ENCODE measurements at regions not wholly inside any gene's neighbourhood (a gene's known extent, or its start where the extent isn't known, plus 50 kb on each side); places are given as distances from the start of the nearest gene placed in this dataset.

DNA sequence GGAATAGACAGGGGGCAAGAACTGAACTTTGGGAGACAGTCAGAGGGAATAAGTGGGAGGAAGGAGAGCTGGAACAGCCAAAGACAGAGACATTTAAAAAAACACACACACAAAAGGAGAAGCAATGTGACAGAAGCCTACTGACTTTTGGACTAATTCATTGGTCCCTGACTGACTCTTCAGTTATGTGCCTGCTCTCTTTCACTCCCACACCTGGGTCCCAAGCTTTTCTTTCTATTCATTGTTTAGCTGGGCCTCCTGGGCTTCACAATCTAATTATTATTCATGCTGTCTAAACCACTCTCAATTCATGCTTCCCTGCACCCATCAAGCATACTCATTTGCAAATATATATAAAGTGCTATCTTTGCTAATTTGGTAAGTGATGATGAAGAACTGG is 139.2 kb upstream of the IRS4 start:
- TF ChIP-seq, protein P1, sequence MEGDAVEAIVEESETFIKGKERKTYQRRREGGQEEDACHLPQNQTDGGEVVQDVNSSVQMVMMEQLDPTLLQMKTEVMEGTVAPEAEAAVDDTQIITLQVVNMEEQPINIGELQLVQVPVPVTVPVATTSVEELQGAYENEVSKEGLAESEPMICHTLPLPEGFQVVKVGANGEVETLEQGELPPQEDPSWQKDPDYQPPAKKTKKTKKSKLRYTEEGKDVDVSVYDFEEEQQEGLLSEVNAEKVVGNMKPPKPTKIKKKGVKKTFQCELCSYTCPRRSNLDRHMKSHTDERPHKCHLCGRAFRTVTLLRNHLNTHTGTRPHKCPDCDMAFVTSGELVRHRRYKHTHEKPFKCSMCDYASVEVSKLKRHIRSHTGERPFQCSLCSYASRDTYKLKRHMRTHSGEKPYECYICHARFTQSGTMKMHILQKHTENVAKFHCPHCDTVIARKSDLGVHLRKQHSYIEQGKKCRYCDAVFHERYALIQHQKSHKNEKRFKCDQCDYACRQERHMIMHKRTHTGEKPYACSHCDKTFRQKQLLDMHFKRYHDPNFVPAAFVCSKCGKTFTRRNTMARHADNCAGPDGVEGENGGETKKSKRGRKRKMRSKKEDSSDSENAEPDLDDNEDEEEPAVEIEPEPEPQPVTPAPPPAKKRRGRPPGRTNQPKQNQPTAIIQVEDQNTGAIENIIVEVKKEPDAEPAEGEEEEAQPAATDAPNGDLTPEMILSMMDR (IDR thresholded peaks at IDR 0.05) = no peak
- no peak for TF ChIP-seq POLR2A (IDR thresholded peaks at IDR 0.05)
- no peak for TF ChIP-seq POLR2AphosphoS5 (IDR thresholded peaks at IDR 0.05)

All from upper lobe of left lung (tissue), 4 donors.